ENCODE measurements at regions not wholly inside any gene's neighbourhood (a gene's known extent, or its start where the extent isn't known, plus 50 kb on each side); places are given as distances from the start of the nearest gene placed in this dataset.
A peak's percentile ranks its signal among the peaks of the same experiment; 100 is the strongest.

DNA sequence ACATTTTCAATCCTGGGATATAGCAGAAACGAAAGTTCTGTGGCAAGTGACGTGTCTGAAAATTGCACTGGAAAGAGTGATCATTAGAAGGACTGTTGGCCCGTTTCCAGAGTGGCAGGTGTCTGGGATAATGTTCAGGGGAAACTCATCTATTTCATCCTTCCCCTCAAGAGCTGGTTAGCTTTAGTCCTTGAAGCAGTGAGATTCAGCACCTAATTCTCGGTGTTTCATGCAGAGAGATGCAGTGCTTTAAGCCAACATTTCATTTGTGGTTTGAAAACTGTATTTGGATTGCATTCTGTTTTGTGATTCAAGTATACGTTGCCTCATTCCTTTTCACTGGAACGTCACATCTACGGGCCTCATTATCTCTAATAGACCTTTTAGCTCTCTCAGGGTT is 205.0 kb upstream of the RAG2 start:
- Histone ChIP-seq H3K27me3 (ENCODE audit: control insufficient read depth, insufficient read depth, low read length, poor library complexity, severe bottlenecking) (no peaks in the 10 kb centered on the region), H3K27ac (ENCODE audit: low read depth, low read length) (no peak overlapping the region), H3K4me3 (ENCODE audit: low read length) (no peak overlapping the region), H3K9me3 (ENCODE audit: control insufficient read depth, low read length) (no peaks in the 10 kb centered on the region), H3K9ac (ENCODE audit: extremely low read depth, low read length, poor library complexity, severe bottlenecking) (no peak overlapping the region), H3K36me3 (ENCODE audit: control insufficient read depth, insufficient read depth, low read length) (no peaks in the 10 kb centered on the region), H3K4me1 (ENCODE audit: control insufficient read depth, insufficient read depth, low read length) (no peaks in the 10 kb centered on the region)
- H3K4me1 Mint-ChIP-seq, result peaks cover 22% of the 10 kb centered on the region
- no peaks in the 10 kb centered on the region for H3K36me3 Mint-ChIP-seq (ENCODE audit: low read depth)
- H3K4me3 Mint-ChIP-seq, result no peak overlapping the region
- TF ChIP-seq, protein P1, sequence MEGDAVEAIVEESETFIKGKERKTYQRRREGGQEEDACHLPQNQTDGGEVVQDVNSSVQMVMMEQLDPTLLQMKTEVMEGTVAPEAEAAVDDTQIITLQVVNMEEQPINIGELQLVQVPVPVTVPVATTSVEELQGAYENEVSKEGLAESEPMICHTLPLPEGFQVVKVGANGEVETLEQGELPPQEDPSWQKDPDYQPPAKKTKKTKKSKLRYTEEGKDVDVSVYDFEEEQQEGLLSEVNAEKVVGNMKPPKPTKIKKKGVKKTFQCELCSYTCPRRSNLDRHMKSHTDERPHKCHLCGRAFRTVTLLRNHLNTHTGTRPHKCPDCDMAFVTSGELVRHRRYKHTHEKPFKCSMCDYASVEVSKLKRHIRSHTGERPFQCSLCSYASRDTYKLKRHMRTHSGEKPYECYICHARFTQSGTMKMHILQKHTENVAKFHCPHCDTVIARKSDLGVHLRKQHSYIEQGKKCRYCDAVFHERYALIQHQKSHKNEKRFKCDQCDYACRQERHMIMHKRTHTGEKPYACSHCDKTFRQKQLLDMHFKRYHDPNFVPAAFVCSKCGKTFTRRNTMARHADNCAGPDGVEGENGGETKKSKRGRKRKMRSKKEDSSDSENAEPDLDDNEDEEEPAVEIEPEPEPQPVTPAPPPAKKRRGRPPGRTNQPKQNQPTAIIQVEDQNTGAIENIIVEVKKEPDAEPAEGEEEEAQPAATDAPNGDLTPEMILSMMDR (conservative IDR thresholded peaks at IDR 0.05), result no peak
- H3K9me3 Mint-ChIP-seq, result no peaks in the 10 kb centered on the region
- WGBS, 2 experiments (ENCODE audit: insufficient coverage in 1 of 2, insufficient read length in 1 of 2), result 91 to 100% methylated on average over 5 to 7 of the region's 7 CpGs
- H3K27ac Mint-ChIP-seq, result no peak overlapping the region
- DNase-seq, result no peak
- peaks cover 6% of the 10 kb centered on the region for H3K27me3 Mint-ChIP-seq (ENCODE audit: insufficient read depth)

DNA sequence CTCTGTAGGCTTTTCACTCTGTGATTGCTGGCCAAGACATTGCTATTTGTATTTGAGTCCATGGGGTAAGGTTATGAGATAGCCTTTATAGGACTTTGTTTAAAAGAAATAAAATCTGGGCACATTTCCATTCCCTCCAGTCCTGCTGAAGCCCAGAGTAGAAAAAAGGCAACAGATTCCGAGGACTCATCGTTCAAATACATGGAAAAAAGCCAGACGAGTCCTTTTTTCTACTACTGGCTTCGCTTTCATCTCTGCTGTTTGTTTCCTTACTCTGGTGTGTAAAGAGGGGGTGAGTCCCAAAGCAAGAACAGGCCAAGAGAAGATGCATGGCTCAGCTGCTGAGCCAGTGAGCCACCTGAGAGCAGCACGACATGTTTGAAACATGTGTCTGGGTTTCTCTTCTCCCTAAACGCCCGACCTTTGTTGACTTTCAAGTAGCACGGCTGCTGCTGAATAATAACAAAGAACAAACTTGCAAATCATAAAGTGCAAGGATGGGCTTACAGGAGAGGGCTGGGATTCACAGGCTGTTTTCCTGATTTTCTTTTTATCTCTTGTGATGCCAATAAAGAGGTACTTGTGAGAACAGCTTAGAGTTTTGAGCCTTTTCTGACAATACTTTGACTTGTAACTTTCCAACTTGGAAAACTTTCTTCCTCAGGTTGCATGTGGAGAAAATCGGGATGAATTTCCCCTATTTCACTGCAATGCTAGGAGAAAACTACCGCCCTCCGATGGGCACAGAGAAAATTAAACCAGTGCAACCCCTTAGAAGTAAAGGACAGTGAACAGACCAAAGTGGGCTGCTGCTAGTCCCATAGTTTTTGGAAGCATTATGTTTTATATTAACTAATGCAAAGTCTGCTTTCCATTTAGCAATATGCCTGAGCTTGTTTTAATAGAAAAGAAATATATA is 195.2 kb upstream of the RAG2 start:
- H3K4me3 ChIP-seq (ENCODE audit: low read length), result no peak overlapping the region
- no peaks in the 10 kb centered on the region for H3K9me3 Mint-ChIP-seq
- H3K9me3 ChIP-seq (ENCODE audit: control insufficient read depth, low read length), result no peaks in the 10 kb centered on the region
- peaks cover 1% of the 10 kb centered on the region for H3K27me3 Mint-ChIP-seq (ENCODE audit: insufficient read depth)
- H3K27me3 ChIP-seq (ENCODE audit: control insufficient read depth, insufficient read depth, low read length, poor library complexity, severe bottlenecking), result no peaks in the 10 kb centered on the region
- TF ChIP-seq, protein P1 (conservative IDR thresholded peaks at IDR 0.05), result peak; percentile 69
- WGBS, 2 experiments (ENCODE audit: insufficient coverage in 1 of 2, insufficient read length in 1 of 2), result 43 to 46% methylated on average over 7 to 11 of the region's 11 CpGs
- no peak overlapping the region for H3K9ac ChIP-seq (ENCODE audit: extremely low read depth, low read length, poor library complexity, severe bottlenecking)
- no peak overlapping the region for H3K27ac ChIP-seq (ENCODE audit: low read depth, low read length)
- no peak overlapping the region for H3K4me3 Mint-ChIP-seq
- peak; percentile 68 for DNase-seq
- H3K27ac Mint-ChIP-seq, result no peak overlapping the region
- H3K36me3 Mint-ChIP-seq (ENCODE audit: low read depth), result no peaks in the 10 kb centered on the region
- no peaks in the 10 kb centered on the region for H3K4me1 ChIP-seq (ENCODE audit: control insufficient read depth, insufficient read depth, low read length)
- H3K36me3 ChIP-seq (ENCODE audit: control insufficient read depth, insufficient read depth, low read length), result no peaks in the 10 kb centered on the region
- peaks cover 5% of the 10 kb centered on the region for H3K4me1 Mint-ChIP-seq

DNA sequence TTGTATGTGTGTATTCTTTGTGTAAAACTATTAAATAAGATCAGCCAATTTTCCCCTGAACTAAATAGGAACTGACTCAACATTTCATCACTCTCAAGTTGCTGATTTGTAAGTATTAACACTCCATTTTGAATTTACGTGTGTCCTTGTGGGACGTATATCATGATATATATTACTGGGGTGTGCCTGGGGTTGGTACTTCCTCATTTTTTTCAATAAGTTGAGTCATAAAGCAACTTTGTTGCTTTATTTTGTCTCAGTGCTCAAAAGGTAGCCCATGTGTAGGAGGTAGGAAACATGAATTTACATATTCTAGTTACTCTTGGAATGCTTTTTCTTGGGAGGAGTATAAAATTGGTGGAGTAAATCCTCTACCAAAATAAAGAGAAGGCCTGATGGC is 193.9 kb upstream of the RAG2 start:
- Histone ChIP-seq H3K9me3 (ENCODE audit: control insufficient read depth, low read length) (no peaks in the 10 kb centered on the region), H3K27me3 (ENCODE audit: control insufficient read depth, insufficient read depth, low read length, poor library complexity, severe bottlenecking) (no peaks in the 10 kb centered on the region), H3K36me3 (ENCODE audit: control insufficient read depth, insufficient read depth, low read length) (no peaks in the 10 kb centered on the region), H3K4me1 (ENCODE audit: control insufficient read depth, insufficient read depth, low read length) (no peaks in the 10 kb centered on the region), H3K4me3 (ENCODE audit: low read length) (no peak overlapping the region), H3K9ac (ENCODE audit: extremely low read depth, low read length, poor library complexity, severe bottlenecking) (no peak overlapping the region), H3K27ac (ENCODE audit: low read depth, low read length) (no peak overlapping the region)
- Mint-ChIP-seq H3K27me3 (ENCODE audit: insufficient read depth) (peaks cover 1% of the 10 kb centered on the region), H3K4me1 (peaks cover 5% of the 10 kb centered on the region), H3K27ac (no peak overlapping the region), H3K36me3 (ENCODE audit: low read depth) (no peaks in the 10 kb centered on the region), H3K4me3 (no peak overlapping the region), H3K9me3 (no peaks in the 10 kb centered on the region)
- WGBS, 2 experiments (ENCODE audit: insufficient coverage in 1 of 2, insufficient read length in 1 of 2), result 93% methylated on average over 2 of the region's 2 CpGs; no CpG with 5 or more reads in 1 of the 2 experiments
- TF ChIP-seq, protein P1 (conservative IDR thresholded peaks at IDR 0.05), result no peak
- DNase-seq, result no peak
